Small intestine (tissue), 7 donors: ENCODE measurements at regions not wholly inside any gene's neighbourhood (a gene's known extent, or its start where the extent isn't known, plus 50 kb on each side); places are given as distances from the start of the nearest gene placed in this dataset.
A peak's percentile ranks its signal among the peaks of the same experiment; 100 is the strongest.
"Not testable (repeated sequence)": the region's sequence is repeated elsewhere in the genome, so short reads cannot be mapped to it uniquely, and the experiment has no call there.

ENCODE experiments used
- DNase-seq, 2 donors: peaks; one replicate each; pipeline versions ENCODE4 v3.0.0 to v3.0.0-alpha.2; 2013
- FAIRE-seq: peaks from 2 replicates; lab custom pipeline; 2012; peaks lifted over from hg19 to GRCh38; lab: Jason Lieb, UNC
- H3K27ac ChIP-seq, 3 donors: one replicate each; pipeline ENCODE4 v1.5.1; 2013; ENCODE audit warnings: low read length in 2 of 3, mild to moderate bottlenecking in 2 of 3, control low read depth in 1 of 3, inconsistent platforms in 1 of 3, low read depth in 1 of 3, moderate library complexity in 1 of 3
- H3K27me3 ChIP-seq, 3 donors: one replicate each; pipeline ENCODE4 v1.6.1; 2013; ENCODE audit warnings: low read length in 3 of 3, inconsistent platforms in 1 of 3; ENCODE audit not compliant: control insufficient read depth in 3 of 3, insufficient read depth in 3 of 3
- H3K36me3 ChIP-seq, 3 donors: one replicate each; pipeline ENCODE4 v1.6.1; 2013; ENCODE audit warnings: low read length in 3 of 3, inconsistent platforms in 1 of 3, low read depth in 1 of 3, mild to moderate bottlenecking in 1 of 3, moderate library complexity in 1 of 3; ENCODE audit not compliant: control insufficient read depth in 3 of 3, insufficient read depth in 2 of 3
- H3K4me1 ChIP-seq, 3 donors: one replicate each; pipeline ENCODE4 v1.6.1; 2013; ENCODE audit warnings: low read length in 2 of 3, inconsistent platforms in 1 of 3, low read depth in 1 of 3, mild to moderate bottlenecking in 1 of 3, moderate library complexity in 1 of 3; ENCODE audit not compliant: control insufficient read depth in 3 of 3, insufficient read depth in 2 of 3
- H3K4me3 ChIP-seq, 3 donors: one replicate each; pipeline ENCODE4 v1.5.1; 2013; ENCODE audit warnings: low read length in 3 of 3, control low read depth in 1 of 3, inconsistent platforms in 1 of 3, low read depth in 1 of 3, mild to moderate bottlenecking in 1 of 3, moderate library complexity in 1 of 3
- H3K9me3 ChIP-seq, 2 donors: one replicate each; pipeline ENCODE4 v1.6.1; 2013; ENCODE audit warnings: low read depth in 1 of 2, low read length in 1 of 2; ENCODE audit not compliant: control insufficient read depth in 2 of 2, insufficient read depth in 1 of 2
- WGBS, 3 donors: extraction: QIAGEN DNeasy Blood & Tissue Kit; methylation state at CpG; one replicate each; pipeline ENCODE4 v1.1.7; 2013; 5-methylcytosine and 5-hydroxymethylcytosine counted together
- donor health status: healthy with polysubstance abuse.
- donor health status: control.
- donor health status: control.
- donor health status: Bipolar disorder and iron deficiency.
- donor health status: healthy.

- DNase-seq: no peak
- Histone ChIP-seq H3K9me3 (no peaks in the 10 kb centered on the region), H3K36me3 (no peaks in the 10 kb centered on the region)
These were observed 71.1 kb downstream of the MATN1 start for GRCh38 chr1:30652152-30652841.

GRCh38 chr1:30651395-30651794 lies 72.0 kb downstream of the MATN1 start:
- H3K27ac ChIP-seq, FAIRE-seq, H3K9me3 ChIP-seq, H3K27me3 ChIP-seq, H3K4me1 ChIP-seq, DNase-seq, H3K4me3 ChIP-seq, H3K36me3 ChIP-seq: not testable (repeated sequence)
- WGBS, 3 donors: 59 to 69% (median 64%) methylated on average over 4 to 5 of the region's 5 CpGs

More at GRCh38 chr1:30652152-30652841, 71.1 kb downstream of the MATN1 start:
- no peak overlapping the region for H3K4me3 ChIP-seq
- peaks cover 0 to 7% (median 0%) of the 10 kb centered on the region in 3 donors for H3K27me3 ChIP-seq
- no peak for FAIRE-seq
- no peaks in the 10 kb centered on the region for H3K4me1 ChIP-seq
- 53 to 59% (median 54%) methylated on average over 4 of the region's 4 CpGs for WGBS, 3 donors
- no peak overlapping the region for H3K27ac ChIP-seq

- H3K4me1 ChIP-seq: no peaks in the 10 kb centered on the region
- peaks cover 0 to 7% (median 0%) of the 10 kb centered on the region in 3 donors for H3K27me3 ChIP-seq
- no peak overlapping the region for H3K27ac ChIP-seq
- no peak overlapping the region for H3K4me3 ChIP-seq
- 72 to 73% (median 72%) methylated on average over 7 of the region's 7 CpGs for WGBS, 3 donors
- DNase-seq (no peak), FAIRE-seq (no peak)
- H3K36me3 ChIP-seq: no peaks in the 10 kb centered on the region
- peaks cover 0 to 2% of the 10 kb centered on the region in 2 donors for H3K9me3 ChIP-seq
These were observed 72.4 kb downstream of the MATN1 start for GRCh38 chr1:30650968-30651320.

GRCh38 chr1:30650038-30650967 lies 73.1 kb downstream of the MATN1 start:
- H3K9me3 ChIP-seq: peaks cover 0 to 2% of the 10 kb centered on the region in 2 donors
- FAIRE-seq: no peak
- peaks cover 0 to 7% (median 2%) of the 10 kb centered on the region in 3 donors for H3K27me3 ChIP-seq
- H3K4me1 ChIP-seq: no peaks in the 10 kb centered on the region
- no peaks in the 10 kb centered on the region for H3K36me3 ChIP-seq
- 46 to 57% (median 53%) methylated on average over 13 of the region's 13 CpGs for WGBS, 3 donors
- no peak overlapping the region for H3K27ac ChIP-seq
- H3K4me3 ChIP-seq: no peak overlapping the region
- no peak for DNase-seq

- Histone ChIP-seq H3K4me1 (no peaks in the 10 kb centered on the region), H3K27me3 (peaks cover 0 to 7% (median 2%) of the 10 kb centered on the region in 3 donors), H3K36me3 (no peaks in the 10 kb centered on the region), H3K4me3 (no peak overlapping the region), H3K27ac (peak overlapping the region in 1 of 3 donors; percentile 6), H3K9me3 (peaks cover 0 to 2% of the 10 kb centered on the region in 2 donors)
- DNase-seq: peak in 1 of 2 donors; percentile 42
- no peak for FAIRE-seq
- WGBS, 3 donors: 24 to 61% (median 40%) methylated on average over 8 of the region's 8 CpGs
These were observed 73.9 kb downstream of the MATN1 start for GRCh38 chr1:30649321-30649991.

- no peaks in the 10 kb centered on the region for H3K4me1 ChIP-seq
- FAIRE-seq (no peak), DNase-seq (no peak)
- 72 to 85% (median 79%) methylated on average over 9 of the region's 9 CpGs for WGBS, 3 donors
- H3K27ac ChIP-seq: no peak overlapping the region
- no peaks in the 10 kb centered on the region for H3K36me3 ChIP-seq
- no peak overlapping the region for H3K4me3 ChIP-seq
- H3K9me3 ChIP-seq: peaks cover 0 to 2% of the 10 kb centered on the region in 2 donors
- peaks cover 0 to 7% (median 2%) of the 10 kb centered on the region in 3 donors for H3K27me3 ChIP-seq
These were observed 74.9 kb downstream of the MATN1 start for GRCh38 chr1:30648408-30649000.

- H3K36me3 ChIP-seq: no peaks in the 10 kb centered on the region
- no peak for FAIRE-seq
- no peak for DNase-seq
- peaks cover 0 to 2% of the 10 kb centered on the region in 2 donors for H3K9me3 ChIP-seq
- H3K27me3 ChIP-seq: peaks cover 0 to 7% (median 5%) of the 10 kb centered on the region in 3 donors
- 56 to 73% (median 63%) methylated on average over 3 of the region's 3 CpGs for WGBS, 3 donors
- H3K4me3 ChIP-seq: no peak overlapping the region
- no peak overlapping the region for H3K27ac ChIP-seq
- H3K4me1 ChIP-seq: no peaks in the 10 kb centered on the region
These were observed 77.6 kb downstream of the MATN1 start for GRCh38 chr1:30645807-30646206.
